Endothelial cell of umbilical vein (primary cell): ENCODE measurements at regions not wholly inside any gene's neighbourhood (a gene's known extent, or its start where the extent isn't known, plus 50 kb on each side); places are given as distances from the start of the nearest gene placed in this dataset.

ENCODE experiments used
- BruUV-seq: library from RNA; stranded (reverse); fragments of 400-500 nt; replicated peaks from 2 replicates; lab custom pipeline; 2021; lab: Mats Ljungman, UMichigan
- CTCF ChIA-PET: fragments of 300-600, 350-600 bp; sonication (Branson Sonifier 250); formaldehyde crosslinking; loops from one replicate; lab custom pipeline; 2021; ENCODE audit warnings: antibody characterized with exemption, inconsistent platforms; lab: Charles Lee
- POLR2A ChIA-PET: fragments of 300-600, 350-600 bp; sonication (Branson Sonifier 250); formaldehyde crosslinking; loops from one replicate; lab custom pipeline; 2021; ENCODE audit warnings: antibody characterized with exemption, inconsistent platforms; lab: Charles Lee
- DNase-seq: peaks from one replicate; pipeline ENCODE4 v3.0.0-alpha.2; 2011; ENCODE audit warnings: low read depth, low spot score
- FAIRE-seq: peaks from 2 replicates; lab custom pipeline; 2011; peaks lifted over from hg19 to GRCh38; lab: Jason Lieb, UNC
- H2AFZ ChIP-seq: 2 replicates; pipeline ENCODE4 v1.6.0; 2012; ENCODE audit warnings: low read depth, low read length, control low read depth, inconsistent platforms
- H3K27ac ChIP-seq: 2 replicates; pipeline ENCODE4 v1.5.1; 2011; ENCODE audit warnings: low read depth, mild to moderate bottlenecking, control low read depth, low read length, moderate library complexity; ENCODE audit not compliant: insufficient read depth
- H3K27me3 ChIP-seq, 2 experiments: 2 replicates each; pipeline versions ENCODE4 v1.6.0 to v1.6.1; 2011; ENCODE audit warnings: low read length in 2 of 2, mixed read lengths in 1 of 2; ENCODE audit not compliant: control insufficient read depth in 2 of 2, insufficient read depth in 2 of 2
- H3K36me3 ChIP-seq, 2 experiments: 2 replicates in 1 of 2; 3 replicates in 1 of 2; pipeline ENCODE4 v1.5.1; 2011; ENCODE audit warnings: low read length in 2 of 2, mild to moderate bottlenecking in 1 of 2, moderate library complexity in 1 of 2; ENCODE audit not compliant: control insufficient read depth in 2 of 2, insufficient read depth in 2 of 2; ENCODE audit errors: extremely low read depth in 1 of 2
- H3K4me1 ChIP-seq: 3 replicates; pipeline ENCODE4 v1.5.1; 2011; ENCODE audit warnings: mild to moderate bottlenecking, low read length; ENCODE audit not compliant: control insufficient read depth, insufficient read depth; ENCODE audit errors: extremely low read depth
- H3K4me2 ChIP-seq: 2 replicates; pipeline ENCODE4 v1.6.1; 2011; ENCODE audit warnings: low read length, control low read depth, mixed read lengths; ENCODE audit not compliant: insufficient read depth
- H3K4me3 ChIP-seq, 3 experiments: fragments of 200-600 bp in 1 of 3; sonication (generic), shearing (Covaris generic) in 1 of 3; replicated peaks in 1 of 3; 2 replicates each; pipeline ENCODE4 v1.5.1; 2011 to 2016; ENCODE audit warnings: control low read depth in 3 of 3, low read length in 3 of 3, mild to moderate bottlenecking in 2 of 3, inconsistent platforms in 1 of 3, low read depth in 1 of 3, moderate library complexity in 1 of 3; ENCODE audit not compliant: insufficient read depth in 1 of 3
- H3K79me2 ChIP-seq: 2 replicates; pipeline ENCODE4 v1.6.0; 2012; ENCODE audit warnings: low read length, inconsistent platforms; ENCODE audit not compliant: control insufficient read depth, insufficient read depth
- H3K9ac ChIP-seq: replicated peaks from 2 replicates; pipeline ENCODE3; 2011; ENCODE audit warnings: low read length, control low read depth; ENCODE audit not compliant: insufficient read depth; ENCODE audit errors: extremely low read depth
- H3K9me1 ChIP-seq: replicated peaks from 3 replicates; pipeline ENCODE4 v1.6.0; 2011; ENCODE audit warnings: mild to moderate bottlenecking, low read length; ENCODE audit not compliant: control insufficient read depth, insufficient read depth; ENCODE audit errors: extremely low read depth
- H3K9me3 ChIP-seq: replicated peaks from 2 replicates; pipeline ENCODE4 v1.5.1; 2012; ENCODE audit warnings: low read length, inconsistent platforms; ENCODE audit not compliant: control insufficient read depth, insufficient read depth
- H4K20me1 ChIP-seq: replicated peaks from 2 replicates; pipeline ENCODE3; 2011; ENCODE audit warnings: mild to moderate bottlenecking, low read length; ENCODE audit not compliant: control insufficient read depth, insufficient read depth; ENCODE audit errors: extremely low read depth
- CTCF ChIP-seq, 2 donors: IDR thresholded peaks; 1 replicate in 1 of 2; 2 replicates in 1 of 2; pipeline ENCODE4 v1.5.1; 2011; ENCODE audit warnings: low read length in 2 of 2, mild to moderate bottlenecking in 2 of 2, moderate library complexity in 2 of 2, control low read depth in 1 of 2, inconsistent platforms in 1 of 2, low read depth in 1 of 2; ENCODE audit not compliant: insufficient read depth in 1 of 2; ENCODE audit errors: extremely low read depth in 1 of 2
- EZH2 ChIP-seq: IDR thresholded peaks from 2 replicates; pipeline ENCODE4 v1.6.1; 2012; ENCODE audit warnings: borderline replicate concordance, low read depth, mild to moderate bottlenecking, moderate library complexity, low read length, inconsistent platforms; ENCODE audit not compliant: severe bottlenecking
- FOS ChIP-seq: IDR thresholded peaks from 2 replicates; pipeline ENCODE4 v1.6.1; 2011; ENCODE audit warnings: mild to moderate bottlenecking, low read length, moderate library complexity, borderline replicate concordance; ENCODE audit not compliant: insufficient read depth
- GATA2 ChIP-seq: IDR thresholded peaks from 2 replicates; pipeline ENCODE4 v1.7.0; 2011; ENCODE audit warnings: low read depth, mild to moderate bottlenecking, moderate library complexity, mixed read lengths, low read length; ENCODE audit not compliant: insufficient read length, insufficient read depth
- JUN ChIP-seq: IDR thresholded peaks from 2 replicates; pipeline ENCODE4 v1.6.1; 2011; ENCODE audit warnings: borderline replicate concordance, low read depth; ENCODE audit not compliant: insufficient read length, insufficient read depth
- MYC ChIP-seq: IDR thresholded peaks from one replicate; pipeline ENCODE4 v1.6.1; 2011; ENCODE audit warnings: mild to moderate bottlenecking, low read depth, low read length
- POLR2A ChIP-seq: IDR thresholded peaks from 2 replicates; pipeline ENCODE4 v1.6.1; 2012; ENCODE audit warnings: low read depth, mild to moderate bottlenecking, control low read depth, low read length
- POLR2AphosphoS5 ChIP-seq: IDR thresholded peaks from 2 replicates; pipeline ENCODE4 v1.6.1; 2012; ENCODE audit warnings: low read depth, mild to moderate bottlenecking, control low read depth, low read length, moderate library complexity; ENCODE audit not compliant: insufficient read depth
- dilution Hi-C: fragments of 300-500 bp; cut with MboI; formaldehyde crosslinking; loops from one replicate; pipeline ENCODE4 v1.15.0; 2019; ENCODE audit warnings: low sequenced_read_pairs; ENCODE audit not compliant: extremely low pct_ligation_motif_present
- intact Hi-C: fragments of 100-400 bp; cut with micrococcal nuclease; formaldehyde crosslinking; loops from one replicate; pipeline ENCODE4 v1.10.0; 2022
- TF ChIP-seq, protein P1 (sequence below): IDR thresholded peaks from 2 replicates; pipeline ENCODE4 v1.6.1; 2011; ENCODE audit not compliant: insufficient read depth, insufficient read length

DNA sequence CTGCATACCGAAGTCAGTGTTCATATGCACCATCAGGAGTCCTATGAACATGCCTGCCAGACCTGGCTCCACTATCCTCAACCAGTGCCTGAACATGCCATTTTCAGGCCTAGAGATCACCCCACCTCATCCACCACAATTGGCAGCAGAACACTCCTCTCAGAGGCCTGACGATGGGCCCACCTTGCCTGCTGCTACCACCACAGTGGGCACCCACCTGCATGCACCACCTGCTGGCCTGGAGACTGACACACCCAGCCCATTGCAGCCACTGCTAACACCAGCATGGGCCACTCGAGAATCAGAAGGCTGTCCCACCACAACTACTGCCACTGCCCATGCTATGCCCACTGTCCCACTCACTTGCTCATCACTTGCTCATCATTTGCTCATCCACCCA is 130.7 kb upstream of the FAM13C start:
- POLR2A ChIA-PET: no interaction called here
- no TSS peak for BruUV-seq
- Histone ChIP-seq H3K27ac (no peak overlapping the region), H3K27me3 (no peaks in the 10 kb centered on the region), H3K9me1 (no peaks in the 10 kb centered on the region), H3K4me1 (no peaks in the 10 kb centered on the region), H3K9me3 (peaks cover 4% of the 10 kb centered on the region), H2AFZ (no peak overlapping the region), H3K9ac (no peak overlapping the region), H4K20me1 (no peaks in the 10 kb centered on the region), H3K79me2 (no peaks in the 10 kb centered on the region), H3K4me3 (no peak overlapping the region), H3K36me3 (no peaks in the 10 kb centered on the region), H3K4me2 (no peak overlapping the region)
- intact Hi-C loops (no loop called here), dilution Hi-C loops (no loop called here)
- CTCF ChIA-PET: no interaction called here
- no peak for TF ChIP-seq JUN
- no peak for TF ChIP-seq FOS
- no peak for TF ChIP-seq CTCF (IDR thresholded peaks at IDR 0.05; ENCODE audit: extremely low read depth in 1 of 2, insufficient read depth in 1 of 2, low read depth in 1 of 2, low read length in 2 of 2)
- TF ChIP-seq, protein P1, sequence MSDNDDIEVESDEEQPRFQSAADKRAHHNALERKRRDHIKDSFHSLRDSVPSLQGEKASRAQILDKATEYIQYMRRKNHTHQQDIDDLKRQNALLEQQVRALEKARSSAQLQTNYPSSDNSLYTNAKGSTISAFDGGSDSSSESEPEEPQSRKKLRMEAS: no peak
- no peak for TF ChIP-seq POLR2A
- TF ChIP-seq MYC: no peak
- TF ChIP-seq POLR2AphosphoS5: no peak
- TF ChIP-seq EZH2: no peak
- TF ChIP-seq GATA2: no peak
- DNase-seq (no peak), FAIRE-seq (no peak)
